Superior temporal gyrus (tissue), 1 donor: ENCODE measurements at regions not wholly inside any gene's neighbourhood (a gene's known extent, or its start where the extent isn't known, plus 50 kb on each side); places are given as distances from the start of the nearest gene placed in this dataset.

Experiments
- DNase-seq: peaks from one replicate; pipeline ENCODE4 v3.0.0-alpha.2; 2016; ENCODE audit errors: extremely low spot score

DNA sequence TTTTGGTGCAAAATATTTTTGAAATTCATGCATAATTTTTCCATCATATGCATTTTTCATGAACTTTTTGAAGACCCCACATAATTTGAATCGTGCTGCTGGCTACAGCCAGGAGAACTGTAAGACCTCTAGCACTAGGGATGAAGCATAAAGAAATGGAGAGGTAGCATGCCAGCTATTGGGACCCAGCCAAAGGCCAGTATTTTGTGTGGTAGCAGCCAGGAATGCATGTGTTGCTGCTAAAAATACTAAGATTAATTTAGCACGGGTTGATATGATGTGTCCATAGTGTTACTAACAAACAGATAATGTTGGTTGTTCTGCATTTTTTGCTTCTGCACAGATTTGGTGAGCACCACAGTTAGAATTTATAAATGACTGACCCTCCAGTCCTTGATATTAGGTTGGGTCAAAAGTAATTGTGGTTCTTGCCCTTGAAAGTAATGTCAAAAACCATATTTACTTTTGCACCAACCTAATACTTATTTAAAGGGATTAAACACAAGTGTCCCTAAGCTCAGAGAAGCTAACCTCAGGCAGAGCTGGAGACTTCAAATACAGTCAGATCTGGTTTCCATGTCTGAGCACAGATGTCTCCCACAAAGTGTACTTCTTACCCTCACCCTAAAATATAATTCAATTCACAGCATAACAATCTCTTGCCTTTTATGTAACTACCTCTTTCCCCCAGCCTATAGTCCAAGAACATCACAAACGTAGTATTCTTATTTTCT lies 54.1 kb upstream of the NPSR1 start:
- DNase-seq, result no peak
